Prostate gland (tissue), 2 donors: ENCODE measurements at regions not wholly inside any gene's neighbourhood (a gene's known extent, or its start where the extent isn't known, plus 50 kb on each side); places are given as distances from the start of the nearest gene placed in this dataset.
A peak's percentile ranks its signal among the peaks of the same experiment; 100 is the strongest.

Experiments
- DNase-seq: peaks from one replicate; pipeline ENCODE4 v3.0.0-alpha.2; 2019; ENCODE audit warnings: low spot score
- H3K27ac ChIP-seq, 2 donors: fragments of 200-600 bp; sonication (generic); 2 replicates each; pipeline ENCODE4 v1.5.1; 2017 to 2019
- H3K27me3 ChIP-seq: fragments of 200-600 bp; sonication (generic); replicated peaks from 2 replicates; pipeline ENCODE4 v1.5.1; 2019; ENCODE audit not compliant: insufficient read depth
- H3K36me3 ChIP-seq, 2 donors: fragments of 200-600 bp; sonication (generic); 1 replicate in 1 of 2; 2 replicates in 1 of 2; pipeline versions ENCODE4 v1.5.1 to v1.8.1; 2017 to 2019
- H3K4me1 ChIP-seq: fragments of 200-600 bp; sonication (generic); replicated peaks from 2 replicates; pipeline ENCODE4 v1.5.1; 2019
- H3K4me3 ChIP-seq, 2 donors: fragments of 200-600 bp; sonication (generic); 2 replicates each; pipeline ENCODE4 v1.5.1; 2017 to 2019
- H3K9me3 ChIP-seq: fragments of 200-600 bp; sonication (generic); 2 replicates; pipeline ENCODE4 v1.5.1; 2017
- POLR2A ChIP-seq: fragments of 450-650 bp; IDR thresholded peaks from one replicate; pipeline ENCODE4 v1.6.1; 2016; ENCODE audit warnings: antibody characterized with exemption, mild to moderate bottlenecking
- POLR2AphosphoS5 ChIP-seq: sonication (generic); formaldehyde crosslinking; IDR thresholded peaks from one replicate; pipeline ENCODE4 v1.6.1; 2017; ENCODE audit warnings: antibody characterized with exemption
- whole genome bisulfite sequencing: methylation state at CpG from one replicate; pipeline ENCODE4 v1.1.5; 2018; 5-methylcytosine and 5-hydroxymethylcytosine counted together
- intact Hi-C: fragments of 100-400 bp; cut with DNase I; formaldehyde crosslinking; loops from one replicate; pipeline ENCODE4 v1.14.2; 2022
- TF ChIP-seq, protein P1 (sequence below), 4 experiments: fragments of 200-600 bp in 2 of 4; fragments of 450-650 bp in 2 of 4; sonication (generic) in 2 of 4; IDR thresholded peaks; 1 replicate in 3 of 4; 2 replicates in 1 of 4; pipeline ENCODE4 v1.5.1; 2016 to 2019; ENCODE audit warnings: antibody characterized with exemption in 4 of 4, mild to moderate bottlenecking in 2 of 4, moderate library complexity in 2 of 4

GRCh38 chr5:135190416-135191083 is 156.5 kb upstream of the PITX1 start:
- intact Hi-C loops, result loop anchor here (2.0 to 5.0 kb wide), 3 partner anchors 162 to 283 kb away; partner anchors contain the start of gene PCBD2
- Histone ChIP-seq H3K27me3 (no peaks in the 10 kb centered on the region), H3K27ac (peak overlapping the region; percentile 28 to 69), H3K4me1 (no peaks in the 10 kb centered on the region), H3K9me3 (no peaks in the 10 kb centered on the region), H3K36me3 (no peaks in the 10 kb centered on the region), H3K4me3 (peak overlapping the region; percentile 26 to 28)
- no peak for TF ChIP-seq POLR2AphosphoS5
- TF ChIP-seq, protein P1, sequence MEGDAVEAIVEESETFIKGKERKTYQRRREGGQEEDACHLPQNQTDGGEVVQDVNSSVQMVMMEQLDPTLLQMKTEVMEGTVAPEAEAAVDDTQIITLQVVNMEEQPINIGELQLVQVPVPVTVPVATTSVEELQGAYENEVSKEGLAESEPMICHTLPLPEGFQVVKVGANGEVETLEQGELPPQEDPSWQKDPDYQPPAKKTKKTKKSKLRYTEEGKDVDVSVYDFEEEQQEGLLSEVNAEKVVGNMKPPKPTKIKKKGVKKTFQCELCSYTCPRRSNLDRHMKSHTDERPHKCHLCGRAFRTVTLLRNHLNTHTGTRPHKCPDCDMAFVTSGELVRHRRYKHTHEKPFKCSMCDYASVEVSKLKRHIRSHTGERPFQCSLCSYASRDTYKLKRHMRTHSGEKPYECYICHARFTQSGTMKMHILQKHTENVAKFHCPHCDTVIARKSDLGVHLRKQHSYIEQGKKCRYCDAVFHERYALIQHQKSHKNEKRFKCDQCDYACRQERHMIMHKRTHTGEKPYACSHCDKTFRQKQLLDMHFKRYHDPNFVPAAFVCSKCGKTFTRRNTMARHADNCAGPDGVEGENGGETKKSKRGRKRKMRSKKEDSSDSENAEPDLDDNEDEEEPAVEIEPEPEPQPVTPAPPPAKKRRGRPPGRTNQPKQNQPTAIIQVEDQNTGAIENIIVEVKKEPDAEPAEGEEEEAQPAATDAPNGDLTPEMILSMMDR (IDR thresholded peaks at IDR 0.05), result no peak
- TF ChIP-seq POLR2A, result no peak
- DNase-seq, result no peak
- WGBS, result 65% methylated on average over 22 of the region's 22 CpGs

DNA sequence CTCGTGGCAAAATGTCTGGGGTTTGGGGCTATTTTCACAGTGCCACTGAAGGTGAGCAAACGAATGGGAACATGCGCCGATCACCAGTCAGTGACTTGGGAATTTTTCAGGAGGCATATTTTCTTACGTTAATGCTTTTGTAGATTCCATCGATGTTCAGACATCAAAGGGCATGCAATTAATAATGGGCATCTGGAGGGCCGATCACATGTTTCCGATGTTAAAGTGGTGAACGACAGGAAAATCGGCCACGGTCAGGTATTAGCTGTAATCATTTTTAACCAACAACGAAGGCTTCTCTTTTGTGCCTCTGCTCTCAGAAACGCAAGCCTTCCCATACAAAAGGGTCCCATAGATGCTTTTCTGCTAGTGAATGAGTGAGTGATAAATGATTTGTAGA is 155.0 kb upstream of the PITX1 start:
- 70% methylated on average over 13 of the region's 13 CpGs for WGBS
- Histone ChIP-seq H3K4me1 (no peaks in the 10 kb centered on the region), H3K27ac (peak overlapping the region in 1 of 2 donors; percentile 69), H3K9me3 (no peaks in the 10 kb centered on the region), H3K27me3 (no peaks in the 10 kb centered on the region), H3K4me3 (no peak overlapping the region), H3K36me3 (no peaks in the 10 kb centered on the region)
- DNase-seq, result no peak
- intact Hi-C loops, result no loop called here
- no peak for TF ChIP-seq POLR2AphosphoS5
- TF ChIP-seq POLR2A, result no peak
- TF ChIP-seq, protein P1 (IDR thresholded peaks at IDR 0.05), result no peak

DNA sequence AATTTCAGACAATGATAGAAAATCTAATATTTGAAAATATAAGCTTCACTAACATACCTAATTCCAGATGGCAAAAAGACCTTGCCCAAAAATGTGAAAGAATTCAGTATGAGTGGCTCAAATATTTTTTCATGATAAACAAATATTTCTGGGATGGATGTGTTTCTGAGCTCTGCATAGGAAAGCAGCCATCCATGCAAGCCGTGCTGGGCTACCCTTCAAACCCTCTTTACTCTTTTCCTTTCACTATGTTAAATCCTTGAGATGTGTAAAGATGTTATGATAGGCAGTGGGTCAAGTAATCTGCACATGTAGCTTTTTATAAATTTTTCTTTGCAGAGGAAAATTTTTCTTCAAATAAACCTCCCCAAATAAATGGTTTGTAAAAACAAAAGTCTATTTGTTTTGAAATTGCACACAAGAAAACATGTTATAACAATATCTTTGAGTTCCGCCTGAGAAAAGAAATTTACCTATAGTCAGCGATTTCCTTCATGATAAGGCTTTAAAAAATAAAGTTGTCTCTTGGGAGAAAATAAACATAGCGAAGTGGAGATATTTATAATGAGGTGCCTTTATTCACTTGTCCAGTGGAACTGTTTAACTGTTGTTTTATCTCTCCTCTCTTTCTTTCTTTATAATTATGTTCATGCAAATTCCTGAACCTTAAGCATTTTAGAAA is 154.3 kb upstream of the PITX1 start:
- TF ChIP-seq POLR2A, result no peak
- TF ChIP-seq, protein P1 (IDR thresholded peaks at IDR 0.05), result no peak
- TF ChIP-seq POLR2AphosphoS5, result no peak
- no peaks in the 10 kb centered on the region for H3K4me1 ChIP-seq
- 55% methylated on average over 4 of the region's 4 CpGs for WGBS
- intact Hi-C loops, result no loop called here
- H3K27ac ChIP-seq, result peak overlapping the region in 1 of 2 donors; percentile 69
- no peak for DNase-seq
- H3K27me3 ChIP-seq, result no peaks in the 10 kb centered on the region
- H3K9me3 ChIP-seq, result no peaks in the 10 kb centered on the region
- no peaks in the 10 kb centered on the region for H3K36me3 ChIP-seq
- H3K4me3 ChIP-seq, result no peak overlapping the region

GRCh38 chr5:135186662-135187522 is 152.9 kb upstream of the PITX1 start:
- 83% methylated on average over 8 of the region's 8 CpGs for WGBS
- no peaks in the 10 kb centered on the region for H3K4me1 ChIP-seq
- H3K27me3 ChIP-seq, result no peaks in the 10 kb centered on the region
- no peaks in the 10 kb centered on the region for H3K36me3 ChIP-seq
- no peaks in the 10 kb centered on the region for H3K9me3 ChIP-seq
- peak overlapping the region in 1 of 2 donors; percentile 42 for H3K27ac ChIP-seq
- no peak for DNase-seq
- TF ChIP-seq POLR2AphosphoS5, result no peak
- TF ChIP-seq POLR2A, result no peak
- TF ChIP-seq, protein P1 (IDR thresholded peaks at IDR 0.05), result no peak
- intact Hi-C loops, result no loop called here
- no peak overlapping the region for H3K4me3 ChIP-seq
